CD4-positive, alpha-beta T cell treated with Interleukin-6 for 4 hours (primary cell): ENCODE measurements at regions not wholly inside any gene's neighbourhood (a gene's known extent, or its start where the extent isn't known, plus 50 kb on each side); places are given as distances from the start of the nearest gene placed in this dataset.

Experiments used
- DNase-seq: peaks from one replicate; pipeline ENCODE4 v3.0.0-alpha.2; 2020; ENCODE audit warnings: mixed read lengths

GRCh38 chr6:90928051-90928450, 341.2 kb upstream of the MAP3K7 start:
- DNase-seq = no peak

GRCh38 chr6:90925726-90926125, 338.9 kb upstream of the MAP3K7 start:
- no peak for DNase-seq

- DNase-seq = no peak
Measured at GRCh38 chr6:90922325-90922724, 335.5 kb upstream of the MAP3K7 start.

- no peak for DNase-seq
Measured at GRCh38 chr6:90918361-90918760, 331.5 kb upstream of the MAP3K7 start.

GRCh38 chr6:90917376-90917775, 330.5 kb upstream of the MAP3K7 start:
- no peak for DNase-seq

GRCh38 chr6:90916968-90917367, 330.1 kb upstream of the MAP3K7 start:
- no peak for DNase-seq

- DNase-seq = no peak
Measured at GRCh38 chr6:90915224-90915915, 328.5 kb upstream of the MAP3K7 start.

- DNase-seq = no peak
Measured at GRCh38 chr6:90914312-90914711, 327.4 kb upstream of the MAP3K7 start.

GRCh38 chr6:90913266-90913960, 326.5 kb upstream of the MAP3K7 start:
- no peak for DNase-seq

GRCh38 chr6:90911642-90912041, 324.8 kb upstream of the MAP3K7 start:
- DNase-seq = no peak

GRCh38 chr6:90910893-90911292, 324.0 kb upstream of the MAP3K7 start:
- DNase-seq = no peak

- no peak for DNase-seq
Measured at GRCh38 chr6:90907931-90908655, 321.2 kb upstream of the MAP3K7 start.

- DNase-seq = no peak
Measured at GRCh38 chr6:90905351-90905750, 318.5 kb upstream of the MAP3K7 start.

GRCh38 chr6:90900034-90900433, 313.2 kb upstream of the MAP3K7 start:
- no peak for DNase-seq

GRCh38 chr6:90898763-90899162, 311.9 kb upstream of the MAP3K7 start:
- DNase-seq = no peak

- DNase-seq = no peak
Measured at GRCh38 chr6:90896075-90896547, 309.2 kb upstream of the MAP3K7 start.

GRCh38 chr6:90895299-90896074, 308.6 kb upstream of the MAP3K7 start:
- no peak for DNase-seq

GRCh38 chr6:90894285-90895130, 307.6 kb upstream of the MAP3K7 start:
- DNase-seq = no peak

GRCh38 chr6:90893400-90893799, 306.5 kb upstream of the MAP3K7 start:
- no peak for DNase-seq

GRCh38 chr6:90892271-90892670, 305.4 kb upstream of the MAP3K7 start:
- DNase-seq = no peak

- DNase-seq = no peak
Measured at GRCh38 chr6:90891355-90891754, 304.5 kb upstream of the MAP3K7 start.
